Adrenal gland (tissue), 5 donors: ENCODE measurements at regions not wholly inside any gene's neighbourhood (a gene's known extent, or its start where the extent isn't known, plus 50 kb on each side); places are given as distances from the start of the nearest gene placed in this dataset.

Source experiments
- CTCF ChIP-seq, 6 experiments: fragments of 450-650 bp in 4 of 6; fragments of 200-600 bp in 2 of 6; sonication (generic) in 1 of 6; IDR thresholded peaks; 1 replicate in 5 of 6; 2 replicates in 1 of 6; pipeline versions ENCODE4 v1.5.1 to v1.8.0; 2016 to 2021; ENCODE audit warnings: antibody characterized with exemption in 6 of 6, mild to moderate bottlenecking in 2 of 6, moderate library complexity in 1 of 6
- POLR2A ChIP-seq, 2 donors: fragments of 450-650 bp; IDR thresholded peaks; one replicate each; pipeline ENCODE4 v1.6.1; 2017; ENCODE audit warnings: antibody characterized with exemption in 2 of 2, mild to moderate bottlenecking in 2 of 2, moderate library complexity in 1 of 2
- donor health status: DM: no; HTN: no; CAD: no.

GRCh38 chr20:11165789-11166188 is 492.0 kb upstream of the JAG1 start:
- TF ChIP-seq CTCF (IDR thresholded peaks at IDR 0.05) (no peak), POLR2A (IDR thresholded peaks at IDR 0.05) (no peak)
